GM12892 (cell line): ENCODE measurements at regions not wholly inside any gene's neighbourhood (a gene's known extent, or its start where the extent isn't known, plus 50 kb on each side); places are given as distances from the start of the nearest gene placed in this dataset.

Experiments
- DNase-seq: peaks from one replicate; pipeline ENCODE4 v3.0.0; 2011; ENCODE audit not compliant: insufficient read length
- FAIRE-seq: peaks from 2 replicates; lab custom pipeline; 2011; peaks lifted over from hg19 to GRCh38; lab: Jason Lieb, UNC
- POLR2A ChIP-seq: IDR thresholded peaks from 2 replicates; pipeline ENCODE4 v1.6.1; 2011; ENCODE audit warnings: low read depth, low read length, control low read depth
- POLR2AphosphoS5 ChIP-seq: IDR thresholded peaks from 2 replicates; pipeline ENCODE4 v1.6.1; 2011; ENCODE audit warnings: low read depth, low read length, control low read depth
- TAF1 ChIP-seq: IDR thresholded peaks from 2 replicates; pipeline ENCODE4 v1.6.1; 2011; ENCODE audit warnings: low read depth, mild to moderate bottlenecking, control low read depth, low read length, borderline replicate concordance

DNA sequence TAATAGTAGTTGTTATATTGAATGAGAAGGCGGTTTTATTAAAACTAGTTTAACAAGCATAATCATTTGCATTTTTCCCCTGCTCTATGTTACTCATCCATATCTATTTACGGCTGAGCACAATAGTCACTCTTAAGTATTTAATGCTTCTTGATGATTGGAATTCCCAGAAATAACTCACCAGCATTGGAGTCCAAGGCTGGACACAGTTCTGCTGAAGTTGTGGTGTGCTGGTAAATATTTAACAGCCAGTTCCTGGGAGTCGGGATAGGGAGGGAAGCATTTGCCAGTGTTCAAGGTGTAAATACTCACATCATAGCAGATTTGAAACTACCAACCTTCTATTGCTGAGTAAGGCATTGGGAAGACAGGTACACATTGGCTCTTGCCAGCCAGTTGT, 315.1 kb downstream of the MTX2 start:
- DNase-seq (no peak), FAIRE-seq (no peak)
- no peak for TF ChIP-seq POLR2AphosphoS5
- TF ChIP-seq TAF1: no peak

GRCh38 chr2:176585291-176585690, 316.0 kb downstream of the MTX2 start:
- FAIRE-seq (no peak), DNase-seq (no peak)
- no peak for TF ChIP-seq POLR2AphosphoS5

- TF ChIP-seq TAF1: no peak
- TF ChIP-seq POLR2AphosphoS5: no peak
- no peak for TF ChIP-seq POLR2A
- DNase-seq: no peak
- FAIRE-seq: no peak
Observed at GRCh38 chr2:176585791-176586190, 316.5 kb downstream of the MTX2 start.

GRCh38 chr2:176589287-176589686, 320.0 kb downstream of the MTX2 start:
- TF ChIP-seq POLR2AphosphoS5: no peak
- no peak for TF ChIP-seq POLR2A
- no peak for TF ChIP-seq TAF1
- FAIRE-seq: no peak
- DNase-seq: no peak

DNA sequence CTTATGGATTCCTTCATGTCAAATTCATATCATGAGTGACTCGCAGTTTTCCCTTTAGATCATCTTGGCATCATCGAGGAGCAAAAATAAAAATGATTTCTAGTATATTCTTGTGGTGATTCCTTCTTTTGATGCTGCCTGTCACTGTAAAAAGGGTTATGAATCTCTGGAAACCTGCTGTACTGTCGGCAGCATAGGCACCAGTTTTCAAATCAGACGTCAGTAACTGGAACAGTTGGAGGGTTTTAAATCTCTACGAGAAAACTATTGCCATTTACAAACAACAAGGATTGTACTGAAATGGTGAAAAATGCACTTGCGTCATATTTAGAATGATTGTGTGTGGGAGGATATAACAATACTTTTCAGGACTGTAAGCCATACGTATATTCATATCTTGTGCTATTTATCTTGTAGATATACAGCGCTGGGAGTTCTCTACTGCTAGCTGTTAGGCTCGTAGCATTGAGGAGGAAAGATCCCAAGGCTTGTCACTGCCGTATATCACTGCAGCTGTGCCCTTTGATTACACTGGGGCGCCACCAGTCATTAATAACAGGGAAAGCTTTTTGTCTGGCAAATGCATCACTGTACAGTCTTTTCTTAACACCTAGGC, 320.7 kb downstream of the MTX2 start:
- TF ChIP-seq TAF1: no peak
- FAIRE-seq: no peak
- no peak for DNase-seq

DNA sequence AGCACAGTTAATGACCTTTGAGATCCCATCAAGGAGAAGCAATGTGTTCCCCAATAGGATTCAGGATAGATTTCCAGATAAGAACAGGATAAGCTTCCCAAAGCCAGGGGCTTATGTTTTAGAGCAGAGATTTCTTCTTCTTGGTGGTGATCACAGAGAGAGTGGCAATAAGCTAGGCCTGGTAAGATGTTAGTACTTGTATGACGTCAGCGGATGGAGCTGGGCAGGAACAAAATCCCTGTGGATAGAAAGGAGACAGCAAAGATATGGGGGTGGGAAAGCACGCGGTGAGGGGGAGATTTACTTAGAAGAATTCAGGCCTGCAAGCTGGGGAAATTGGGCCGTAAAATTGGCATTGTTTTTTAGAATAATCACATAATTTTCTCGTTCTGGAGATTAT, 323.0 kb downstream of the MTX2 start:
- DNase-seq (no peak), FAIRE-seq (no peak)

GRCh38 chr2:176595986-176596385, 326.7 kb downstream of the MTX2 start:
- DNase-seq: no peak
- FAIRE-seq: no peak
- no peak for TF ChIP-seq POLR2A
- no peak for TF ChIP-seq TAF1
- no peak for TF ChIP-seq POLR2AphosphoS5

More for the DNA sequence above, 323.0 kb downstream of the MTX2 start:
- TF ChIP-seq POLR2AphosphoS5: no peak
- no peak for TF ChIP-seq TAF1

DNA sequence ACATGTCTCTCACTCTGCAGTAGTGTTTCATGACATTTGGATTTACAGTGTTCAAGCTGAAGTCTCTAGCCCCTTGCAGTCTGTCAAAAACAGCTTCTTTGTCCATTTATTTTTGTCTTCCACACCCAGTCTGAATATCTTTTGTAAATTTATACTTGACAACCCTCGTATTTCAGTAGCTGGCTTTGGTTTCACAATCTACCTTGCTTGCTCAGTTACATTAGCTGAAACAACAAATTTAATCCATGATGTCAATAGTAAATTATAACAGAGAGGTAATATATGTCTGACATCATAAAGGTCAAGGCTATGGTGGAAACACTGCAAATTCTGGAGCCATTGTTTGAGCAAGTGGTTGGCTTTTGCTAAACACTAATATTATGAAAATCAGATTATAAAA, 328.7 kb downstream of the MTX2 start:
- TF ChIP-seq POLR2A (no peak), POLR2AphosphoS5 (no peak), TAF1 (no peak)
- FAIRE-seq: no peak
- no peak for DNase-seq

GRCh38 chr2:176598351-176598750, 329.1 kb downstream of the MTX2 start:
- DNase-seq (no peak), FAIRE-seq (no peak)
- TF ChIP-seq POLR2AphosphoS5: no peak
- TF ChIP-seq POLR2A: no peak

DNA sequence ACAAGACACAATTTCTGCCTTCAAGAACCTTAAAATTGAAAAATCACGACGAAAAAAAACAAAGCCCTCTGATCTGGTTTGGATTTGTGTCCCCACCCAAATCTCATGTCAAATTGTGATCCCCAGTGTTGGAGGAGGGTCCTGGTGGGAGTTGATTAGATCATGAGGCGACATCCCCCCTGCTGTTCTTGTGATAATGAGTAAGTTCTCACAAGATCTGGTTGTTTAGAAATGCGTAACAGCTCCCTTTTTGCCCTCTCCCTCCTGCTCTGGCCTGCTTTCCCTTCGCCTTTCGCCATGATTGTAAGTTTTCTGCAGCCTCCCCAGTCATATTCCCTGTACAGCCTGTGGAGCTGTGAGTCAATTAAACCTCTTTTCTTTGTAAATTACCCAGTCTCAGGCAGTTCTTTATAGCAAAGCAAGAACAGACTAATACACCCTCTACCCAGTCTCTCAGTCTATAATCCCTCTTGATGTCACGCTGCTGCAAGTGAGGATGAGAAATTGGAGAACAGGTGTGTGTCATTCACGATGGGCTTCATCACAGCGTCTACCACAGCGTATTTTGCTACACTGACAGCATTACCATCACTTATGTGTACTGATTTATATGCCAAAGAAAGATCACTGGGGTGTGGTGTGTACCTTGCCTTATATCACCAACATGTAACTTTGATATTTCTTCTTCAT, 330.7 kb downstream of the MTX2 start:
- TF ChIP-seq POLR2A (no peak), TAF1 (no peak), POLR2AphosphoS5 (no peak)
- FAIRE-seq (no peak), DNase-seq (no peak)

GRCh38 chr2:176601066-176601465, 331.8 kb downstream of the MTX2 start:
- no peak for DNase-seq
- no peak for TF ChIP-seq TAF1
- no peak for TF ChIP-seq POLR2AphosphoS5
- no peak for TF ChIP-seq POLR2A
- FAIRE-seq: no peak

GRCh38 chr2:176612036-176612435, 342.8 kb downstream of the MTX2 start:
- FAIRE-seq (no peak), DNase-seq (no peak)
- TF ChIP-seq POLR2AphosphoS5: no peak
- TF ChIP-seq POLR2A: no peak
- TF ChIP-seq TAF1: no peak

- FAIRE-seq: no peak
- TF ChIP-seq POLR2A: no peak
- TF ChIP-seq POLR2AphosphoS5: no peak
- no peak for TF ChIP-seq TAF1
- no peak for DNase-seq
Observed at GRCh38 chr2:176612736-176613135, 343.5 kb downstream of the MTX2 start.
